HepG2 (cell line): ENCODE measurements at regions not wholly inside any gene's neighbourhood (a gene's known extent, or its start where the extent isn't known, plus 50 kb on each side); places are given as distances from the start of the nearest gene placed in this dataset.

Experiments
- ATAC-seq: fragments of 200-7000 bp; cut with Tn5 transposase; 3 replicates; pipeline ENCODE4 v1.9.1; 2020; ENCODE audit warnings: mild to moderate bottlenecking, moderate library complexity
- BruUV-seq: library from RNA; stranded (reverse); fragments of 400-500 nt; replicated peaks from 2 replicates; lab custom pipeline; 2021; lab: Mats Ljungman, UMichigan
- CTCF ChIA-PET: fragments of 300-600 bp; formaldehyde crosslinking; extraction: SDS; loops from one replicate; lab custom pipeline; 2021; ENCODE audit warnings: low total read pairs, inconsistent platforms, low intra/inter-chr PET ratio; lab: Yijun Ruan, JAX
- POLR2A ChIA-PET: fragments of 350-600 bp; sonication (Branson Sonifier 250); formaldehyde crosslinking; loops from one replicate; lab custom pipeline; 2020; ENCODE audit warnings: antibody characterized with exemption, inconsistent platforms; lab: Yijun Ruan, JAX
- DNase-seq: peaks from one replicate; pipeline ENCODE4 v3.0.0-alpha.2; 2015; ENCODE audit warnings: low spot score
- FAIRE-seq: peaks from 3 replicates; lab custom pipeline; 2011; peaks lifted over from hg19 to GRCh38; lab: Jason Lieb, UNC
- H2AFZ ChIP-seq: one replicate; pipeline ENCODE4 v1.6.1; 2011; ENCODE audit warnings: low read length, inconsistent platforms
- H3K27ac ChIP-seq: fragments of 300-600 bp; 3 replicates; pipeline ENCODE4 v1.8.0; 2011; ENCODE audit warnings: mixed run types, mild to moderate bottlenecking, mixed read lengths, low read length, inconsistent platforms; ENCODE audit not compliant: insufficient read depth; ENCODE audit errors: extremely low read length
- H3K27me3 ChIP-seq, 2 experiments: fragments of 200-600 bp in 1 of 2; 2 replicates in 1 of 2; 3 replicates in 1 of 2; pipeline versions ENCODE4 v1.6.0 to v1.8.0; 2011; ENCODE audit warnings: low read length in 2 of 2, mild to moderate bottlenecking in 2 of 2, moderate library complexity in 2 of 2, inconsistent platforms in 1 of 2; ENCODE audit not compliant: insufficient read depth in 2 of 2, control insufficient read depth in 1 of 2
- H3K36me3 ChIP-seq, 2 experiments: fragments of 200-600 bp in 1 of 2; replicated peaks in 1 of 2; 2 replicates in 1 of 2; 3 replicates in 1 of 2; pipeline versions ENCODE4 v1.5.1 to v1.8.0; 2011; ENCODE audit warnings: low read length in 2 of 2, inconsistent platforms in 1 of 2; ENCODE audit not compliant: insufficient read depth in 2 of 2, control insufficient read depth in 1 of 2
- H3K4me1 ChIP-seq: 2 replicates; pipeline ENCODE4 v1.5.1; 2012; ENCODE audit warnings: low read length, inconsistent platforms; ENCODE audit not compliant: insufficient read depth
- H3K4me2 ChIP-seq: 2 replicates; pipeline ENCODE4 v1.6.0; 2011; ENCODE audit warnings: low read depth, low read length, inconsistent platforms
- H3K4me3 ChIP-seq, 3 experiments: fragments of 200-600 bp in 1 of 3; sonication (generic), shearing (Covaris generic) in 1 of 3; replicated peaks in 1 of 3; 2 replicates each; pipeline ENCODE4 v1.5.1; 2011 to 2016; ENCODE audit warnings: low read length in 3 of 3, inconsistent platforms in 2 of 3, low read depth in 2 of 3, mild to moderate bottlenecking in 2 of 3, control low read depth in 1 of 3, mixed read lengths in 1 of 3; ENCODE audit not compliant: insufficient read depth in 1 of 3
- H3K79me2 ChIP-seq: one replicate; pipeline ENCODE4 v1.6.1; 2011; ENCODE audit warnings: low read length, inconsistent platforms; ENCODE audit not compliant: insufficient read depth
- H3K9ac ChIP-seq: 2 replicates; pipeline ENCODE4 v1.6.0; 2011; ENCODE audit warnings: mild to moderate bottlenecking, low read depth, low read length, inconsistent platforms; ENCODE audit not compliant: insufficient read depth
- H3K9me3 ChIP-seq: 2 replicates; pipeline ENCODE4 v1.5.1; 2012; ENCODE audit warnings: mild to moderate bottlenecking, low read length
- H4K20me1 ChIP-seq: 2 replicates; pipeline ENCODE4 v1.6.0; 2011; ENCODE audit warnings: inconsistent platforms, mild to moderate bottlenecking, low read length, moderate library complexity; ENCODE audit not compliant: insufficient read depth
- CSRNP1 ChIP-seq: sonication (generic); formaldehyde crosslinking; IDR thresholded peaks from 2 replicates; pipeline ENCODE4 v1.8.1; 2023; ENCODE audit warnings: mild to moderate bottlenecking, missing genetic modification reagents
- EED ChIP-seq: sonication (generic); formaldehyde crosslinking; IDR thresholded peaks from 2 replicates; pipeline ENCODE4 v1.5.0; 2020; ENCODE audit warnings: mild to moderate bottlenecking, missing genetic modification reagents
- GATAD1 ChIP-seq: IDR thresholded peaks from 2 replicates; pipeline ENCODE4 v1.6.1; 2016; ENCODE audit warnings: missing genetic modification reagents, missing compliant biosample characterization
- HDAC6 ChIP-seq: fragments of 200-600 bp; sonication (generic); IDR thresholded peaks from 2 replicates; pipeline ENCODE4 v1.7.0; 2017; ENCODE audit warnings: mild to moderate bottlenecking, antibody characterized with exemption, low read length, low read depth
- KLF6 ChIP-seq: IDR thresholded peaks from 2 replicates; pipeline ENCODE4 v1.8.0; 2016; ENCODE audit warnings: missing biosample characterization, missing genetic modification reagents
- POLR2G ChIP-seq: fragments of 200-400 bp; formaldehyde crosslinking; IDR thresholded peaks from 2 replicates; pipeline ENCODE4 v1.6.1; 2018; ENCODE audit warnings: mild to moderate bottlenecking, low read depth, low read length, moderate library complexity
- PRMT3 ChIP-seq: sonication (generic); formaldehyde crosslinking; IDR thresholded peaks from 2 replicates; pipeline ENCODE4 v1.8.1; 2022; ENCODE audit warnings: low read depth, mild to moderate bottlenecking, moderate library complexity, missing genetic modification reagents, borderline replicate concordance
- RXRB ChIP-seq: IDR thresholded peaks from 2 replicates; pipeline ENCODE4 v1.6.1; 2016; ENCODE audit warnings: borderline replicate concordance, missing genetic modification reagents, missing compliant biosample characterization
- TCF7 ChIP-seq: sonication (generic); IDR thresholded peaks from 2 replicates; pipeline ENCODE4 v1.6.1; 2016; ENCODE audit warnings: antibody characterized with exemption, low read depth
- TEF ChIP-seq: sonication (generic); formaldehyde crosslinking; IDR thresholded peaks from 2 replicates; pipeline ENCODE4 v1.5.0; 2020; ENCODE audit warnings: missing genetic modification reagents
- TP53 ChIP-seq: sonication (generic); formaldehyde crosslinking; conservative IDR thresholded peaks from 2 replicates; pipeline ENCODE4 v1.4.0; 2020; ENCODE audit warnings: missing genetic modification reagents
- ZBTB7A ChIP-seq: sonication (generic); formaldehyde crosslinking; IDR thresholded peaks from 2 replicates; pipeline ENCODE4 v1.8.0; 2022; ENCODE audit warnings: mild to moderate bottlenecking, missing genetic modification reagents
- ZMAT3 ChIP-seq: sonication (generic); formaldehyde crosslinking; conservative IDR thresholded peaks from 2 replicates; pipeline ENCODE4 v1.7.0; 2021; ENCODE audit warnings: missing genetic modification reagents
- ZNF431 ChIP-seq: sonication (generic); formaldehyde crosslinking; IDR thresholded peaks from 2 replicates; pipeline ENCODE4 v1.9.0; 2022; ENCODE audit warnings: missing genetic modification reagents, low read depth, mild to moderate bottlenecking, borderline replicate concordance
- ZNF543 ChIP-seq: sonication (generic); formaldehyde crosslinking; IDR thresholded peaks from 2 replicates; pipeline ENCODE4 v1.4.0; 2020; ENCODE audit warnings: mild to moderate bottlenecking, missing genetic modification reagents
- ZNF556 ChIP-seq: sonication (generic); formaldehyde crosslinking; IDR thresholded peaks from 2 replicates; pipeline ENCODE4 v1.4.0; 2020; ENCODE audit warnings: mild to moderate bottlenecking, missing genetic modification reagents, borderline replicate concordance
- ZNF737 ChIP-seq: sonication (generic); formaldehyde crosslinking; IDR thresholded peaks from 2 replicates; pipeline ENCODE4 v1.5.0; 2020; ENCODE audit warnings: missing genetic modification reagents, mild to moderate bottlenecking, borderline replicate concordance
- in situ Hi-C: cut with HindIII; loops from 2 replicates; pipeline ENCODE4 v1.10.0; 2017; ENCODE audit warnings: low pct_unique_long_range_greater_than_20kb; ENCODE audit not compliant: extremely low pct_ligation_motif_present
- intact Hi-C: fragments of 100-400 bp; cut with micrococcal nuclease; formaldehyde crosslinking; loops from one replicate; pipeline ENCODE4 v1.10.0; 2022; ENCODE audit not compliant: unreplicated experiment
- TF ChIP-seq, protein P1 (sequence below): sonication (generic); formaldehyde crosslinking; IDR thresholded peaks from 2 replicates; pipeline ENCODE4 v1.5.1; 2020; ENCODE audit warnings: missing genetic modification reagents, mild to moderate bottlenecking, borderline replicate concordance
- TF ChIP-seq, protein P2 (sequence below): sonication (generic); formaldehyde crosslinking; IDR thresholded peaks from 2 replicates; pipeline ENCODE4 v1.4.0; 2020; ENCODE audit warnings: missing genetic modification reagents, borderline replicate concordance
- TF ChIP-seq, protein P3 (sequence below): sonication (generic); formaldehyde crosslinking; IDR thresholded peaks from 2 replicates; pipeline ENCODE4 v1.5.0; 2020; ENCODE audit warnings: mild to moderate bottlenecking, missing genetic modification reagents, borderline replicate concordance

DNA sequence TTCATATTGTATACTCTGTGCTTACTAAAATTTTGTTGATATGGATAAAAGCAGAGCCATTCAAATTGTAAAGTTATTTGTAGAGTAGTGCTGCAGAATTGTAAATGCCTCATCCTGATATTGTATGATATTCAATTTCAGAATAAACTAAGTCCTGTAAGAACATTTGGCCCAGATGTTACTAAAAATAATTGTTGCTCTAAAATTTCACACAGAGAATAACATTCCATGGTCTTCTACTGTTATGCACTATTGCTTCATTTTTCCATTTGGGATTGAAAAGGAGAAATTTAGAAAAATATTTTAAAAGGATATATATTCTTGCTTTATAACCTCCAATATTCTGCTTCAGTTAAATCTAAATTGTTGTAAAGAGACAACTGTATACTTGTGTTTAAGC lies 195.6 kb downstream of the LARP7 start:
- Histone ChIP-seq H3K36me3 (no peaks in the 10 kb centered on the region), H3K4me1 (no peaks in the 10 kb centered on the region), H3K79me2 (no peaks in the 10 kb centered on the region), H2AFZ (no peak overlapping the region), H3K4me2 (no peak overlapping the region), H3K9ac (no peak overlapping the region), H3K27ac (no peak overlapping the region), H3K9me3 (no peaks in the 10 kb centered on the region; the same call in 1 of the 2 replicates), H3K4me3 (no peak overlapping the region), H3K27me3 (no peaks in the 10 kb centered on the region), H4K20me1 (no peaks in the 10 kb centered on the region)
- ChIA-PET POLR2A (no interaction called here), CTCF (no interaction called here)
- in situ Hi-C loops (no loop called here), intact Hi-C loops (no loop called here)
- no TSS peak for BruUV-seq
- no peak for ATAC-seq
- FAIRE-seq, result no peak
- DNase-seq, result no peak
- no peak for TF ChIP-seq HDAC6
- TF ChIP-seq EED, result no peak
- no peak for TF ChIP-seq PRMT3 (CRISPR knock-in tag)
- no peak for TF ChIP-seq TEF (CRISPR knock-in tag)
- TF ChIP-seq TCF7, result no peak
- TF ChIP-seq ZNF556 (CRISPR knock-in tag), result no peak
- no peak for TF ChIP-seq POLR2G
- no peak for TF ChIP-seq ZBTB7A
- no peak for TF ChIP-seq GATAD1 (CRISPR knock-in tag)
- TF ChIP-seq ZNF543, result no peak
- TF ChIP-seq KLF6 (CRISPR knock-in tag), result no peak
- TF ChIP-seq, protein P1, sequence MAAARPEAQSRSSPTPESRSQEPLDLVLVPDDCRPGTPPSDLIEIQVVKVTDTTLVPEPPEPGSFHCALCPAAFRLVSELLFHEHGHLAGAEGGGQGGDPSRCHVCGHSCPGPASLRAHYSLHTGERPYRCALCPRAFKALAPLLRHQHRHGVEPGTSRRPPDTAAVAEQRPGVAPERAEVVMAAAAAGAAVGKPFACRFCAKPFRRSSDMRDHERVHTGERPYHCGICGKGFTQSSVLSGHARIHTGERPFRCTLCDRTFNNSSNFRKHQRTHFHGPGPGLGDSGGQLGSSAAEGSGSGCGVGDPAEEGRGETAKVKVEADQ, result no peak
- TF ChIP-seq CSRNP1 (CRISPR knock-in tag), result no peak
- TF ChIP-seq, protein P2, sequence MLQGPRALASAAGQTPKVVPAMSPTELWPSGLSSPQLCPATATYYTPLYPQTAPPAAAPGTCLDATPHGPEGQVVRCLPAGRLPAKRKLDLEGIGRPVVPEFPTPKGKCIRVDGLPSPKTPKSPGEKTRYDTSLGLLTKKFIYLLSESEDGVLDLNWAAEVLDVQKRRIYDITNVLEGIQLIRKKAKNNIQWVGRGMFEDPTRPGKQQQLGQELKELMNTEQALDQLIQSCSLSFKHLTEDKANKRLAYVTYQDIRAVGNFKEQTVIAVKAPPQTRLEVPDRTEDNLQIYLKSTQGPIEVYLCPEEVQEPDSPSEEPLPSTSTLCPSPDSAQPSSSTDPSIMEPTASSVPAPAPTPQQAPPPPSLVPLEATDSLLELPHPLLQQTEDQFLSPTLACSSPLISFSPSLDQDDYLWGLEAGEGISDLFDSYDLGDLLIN (CRISPR knock-in tag), result no peak
- TF ChIP-seq ZNF431, result no peak
- no peak for TF ChIP-seq ZNF737 (CRISPR knock-in tag)
- TF ChIP-seq, protein P3, sequence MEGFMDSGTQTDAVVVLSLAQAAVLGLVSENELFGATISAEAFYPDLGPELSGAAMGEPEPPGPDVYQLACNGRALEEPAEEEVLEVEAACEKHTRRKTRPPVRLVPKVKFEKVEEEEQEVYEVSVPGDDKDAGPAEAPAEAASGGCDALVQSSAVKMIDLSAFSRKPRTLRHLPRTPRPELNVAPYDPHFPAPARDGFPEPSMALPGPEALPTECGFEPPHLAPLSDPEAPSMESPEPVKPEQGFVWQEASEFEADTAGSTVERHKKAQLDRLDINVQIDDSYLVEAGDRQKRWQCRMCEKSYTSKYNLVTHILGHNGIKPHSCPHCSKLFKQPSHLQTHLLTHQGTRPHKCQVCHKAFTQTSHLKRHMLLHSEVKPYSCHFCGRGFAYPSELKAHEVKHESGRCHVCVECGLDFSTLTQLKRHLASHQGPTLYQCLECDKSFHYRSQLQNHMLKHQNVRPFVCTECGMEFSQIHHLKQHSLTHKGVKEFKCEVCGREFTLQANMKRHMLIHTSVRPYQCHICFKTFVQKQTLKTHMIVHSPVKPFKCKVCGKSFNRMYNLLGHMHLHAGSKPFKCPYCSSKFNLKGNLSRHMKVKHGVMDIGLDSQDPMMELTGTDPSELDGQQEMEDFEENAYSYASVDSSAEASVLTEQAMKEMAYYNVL (CRISPR knock-in tag), result no peak
- TF ChIP-seq TP53, result no peak
- no peak for TF ChIP-seq ZMAT3 (CRISPR knock-in tag)
- no peak for TF ChIP-seq RXRB
